Memory B cell (primary cell): ENCODE measurements at regions not wholly inside any gene's neighbourhood (a gene's known extent, or its start where the extent isn't known, plus 50 kb on each side); places are given as distances from the start of the nearest gene placed in this dataset.

Source experiments
- ATAC-seq: fragments of 150-1000 bp; cut with Tn5 transposase; 2 replicates; pipeline ENCODE4 v1.10.0; 2021; ENCODE audit warnings: low read depth, mild to moderate bottlenecking, moderate library complexity
- DNase-seq, 2 donors: peaks; one replicate each; pipeline ENCODE4 v3.0.0; 2022; ENCODE audit warnings: low spot score in 2 of 2
- H3K27ac Mint-ChIP-seq: one replicate; pipeline ENCODE4 v1.8.0; 2022; ENCODE audit warnings: mild to moderate bottlenecking, moderate library complexity, mixed read lengths
- H3K27me3 Mint-ChIP-seq: one replicate; pipeline ENCODE4 v1.8.0; 2022; ENCODE audit warnings: mixed read lengths
- H3K36me3 Mint-ChIP-seq: one replicate; pipeline ENCODE4 v1.8.0; 2022; ENCODE audit warnings: mild to moderate bottlenecking, mixed read lengths
- H3K4me1 Mint-ChIP-seq: one replicate; pipeline ENCODE4 v1.8.0; 2022; ENCODE audit warnings: mixed read lengths
- H3K4me3 Mint-ChIP-seq: one replicate; pipeline ENCODE4 v1.8.0; 2022; ENCODE audit warnings: mild to moderate bottlenecking, moderate library complexity, mixed read lengths
- H3K9me3 Mint-ChIP-seq: one replicate; pipeline ENCODE4 v1.8.0; 2022; ENCODE audit warnings: mixed read lengths

DNA sequence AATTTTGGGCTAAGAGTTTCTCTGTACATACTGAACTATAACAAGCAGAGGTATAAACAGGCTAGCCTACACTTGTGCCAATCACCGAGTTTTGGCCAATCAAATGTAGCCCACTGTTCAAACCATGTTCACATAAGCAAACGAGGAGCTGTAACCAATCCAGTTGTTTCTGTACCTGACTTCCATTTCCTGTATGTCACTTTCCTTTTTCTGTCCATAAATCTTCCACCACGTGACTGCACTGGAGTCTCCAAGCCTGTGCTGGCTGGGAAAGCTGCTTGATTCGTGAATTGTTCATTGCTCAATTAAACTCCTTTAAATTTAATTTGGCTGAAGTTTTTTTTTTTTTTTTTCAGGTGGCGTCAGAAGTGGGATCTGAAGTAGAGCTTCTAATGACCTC, 332.9 kb downstream of the RNF144B start:
- ATAC-seq, result no peak
- H3K9me3 Mint-ChIP-seq, result peaks cover 2% of the 10 kb centered on the region
- no peak overlapping the region for H3K4me3 Mint-ChIP-seq
- no peaks in the 10 kb centered on the region for H3K27me3 Mint-ChIP-seq
- H3K4me1 Mint-ChIP-seq, result no peaks in the 10 kb centered on the region
- no peaks in the 10 kb centered on the region for H3K36me3 Mint-ChIP-seq
- H3K27ac Mint-ChIP-seq, result no peak overlapping the region
- DNase-seq, result no peak

DNA sequence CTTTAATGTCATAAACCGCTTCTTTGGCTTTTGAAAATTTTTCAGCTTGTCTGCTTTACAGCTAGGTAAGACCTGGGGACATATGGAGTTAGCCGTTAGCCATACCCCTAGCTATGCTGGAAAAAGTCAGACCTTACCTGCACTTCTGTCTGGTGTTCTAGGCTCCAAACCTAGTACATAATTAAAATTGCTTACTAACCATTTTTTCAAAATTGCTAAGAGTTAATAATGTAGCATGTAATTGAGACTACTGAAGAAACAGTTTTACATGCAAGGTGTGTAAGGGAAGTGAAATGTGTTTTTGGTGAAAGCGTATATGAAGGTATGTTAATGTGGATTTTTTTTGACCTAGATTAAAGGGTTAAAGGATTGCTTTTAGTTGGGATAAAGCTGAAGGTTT, 336.9 kb downstream of the RNF144B start:
- no peak overlapping the region for H3K4me3 Mint-ChIP-seq
- H3K27ac Mint-ChIP-seq, result no peak overlapping the region
- no peaks in the 10 kb centered on the region for H3K4me1 Mint-ChIP-seq
- ATAC-seq (no peak), DNase-seq (no peak)
- no peaks in the 10 kb centered on the region for H3K36me3 Mint-ChIP-seq
- no peaks in the 10 kb centered on the region for H3K27me3 Mint-ChIP-seq
- H3K9me3 Mint-ChIP-seq, result peaks cover 2% of the 10 kb centered on the region

DNA sequence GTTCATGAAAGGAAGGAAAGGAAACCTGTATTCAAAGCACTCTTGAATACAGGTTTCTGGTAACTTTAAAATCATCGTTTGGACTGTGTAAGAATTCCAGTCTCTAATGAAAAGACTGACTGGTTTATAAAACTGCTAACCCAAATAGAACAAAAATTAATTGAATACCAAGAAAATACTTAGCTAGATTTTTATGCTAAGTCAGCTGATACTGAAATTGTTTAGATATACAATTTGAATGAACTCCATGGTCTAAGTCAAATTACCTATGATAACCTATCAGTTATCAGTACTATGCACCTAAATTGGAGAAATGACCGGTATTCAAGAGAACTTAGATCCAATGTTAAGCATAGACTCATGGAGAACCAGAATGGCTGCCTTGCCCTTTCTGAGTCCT, 338.3 kb downstream of the RNF144B start:
- Mint-ChIP-seq H3K27ac (no peak overlapping the region), H3K4me1 (no peaks in the 10 kb centered on the region), H3K36me3 (no peaks in the 10 kb centered on the region), H3K9me3 (peaks cover 5% of the 10 kb centered on the region), H3K4me3 (no peak overlapping the region), H3K27me3 (no peaks in the 10 kb centered on the region)
- DNase-seq (no peak), ATAC-seq (no peak)

DNA sequence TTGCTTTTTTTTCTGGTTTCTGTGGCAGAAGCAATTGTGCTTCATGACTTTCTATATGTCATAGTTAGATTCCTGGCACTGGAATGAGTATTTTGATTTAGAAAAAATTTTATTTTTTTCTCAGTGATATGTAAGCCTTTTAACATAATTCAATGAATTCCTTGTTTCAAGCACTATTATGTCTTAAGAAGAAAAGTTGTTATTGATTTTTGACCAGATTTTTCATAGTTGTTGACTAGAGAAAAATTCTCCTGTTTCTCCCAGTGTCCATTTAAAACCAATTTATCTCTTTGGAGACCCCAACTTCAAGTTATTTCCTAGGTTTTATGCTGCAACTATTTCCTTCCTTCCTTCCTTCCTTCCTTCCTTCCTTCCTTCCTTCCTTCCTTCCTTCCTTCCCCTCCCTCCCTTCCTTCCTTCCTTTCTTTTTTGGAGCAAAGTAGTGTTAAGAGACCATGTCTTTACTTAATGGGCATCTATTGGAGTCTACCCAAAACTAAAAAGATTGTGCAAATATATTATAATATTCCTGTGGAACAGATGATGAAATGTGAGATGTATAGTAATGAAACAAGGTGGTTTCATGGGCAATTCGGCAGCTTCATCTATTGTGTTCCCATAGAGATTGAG, 346.9 kb downstream of the RNF144B start:
- no peak for DNase-seq
- H3K27ac Mint-ChIP-seq, result no peak overlapping the region
- no peak overlapping the region for H3K4me3 Mint-ChIP-seq
- H3K36me3 Mint-ChIP-seq, result no peaks in the 10 kb centered on the region
- ATAC-seq, result no peak
- peaks cover 12% of the 10 kb centered on the region for H3K9me3 Mint-ChIP-seq
- no peaks in the 10 kb centered on the region for H3K4me1 Mint-ChIP-seq
- no peaks in the 10 kb centered on the region for H3K27me3 Mint-ChIP-seq

DNA sequence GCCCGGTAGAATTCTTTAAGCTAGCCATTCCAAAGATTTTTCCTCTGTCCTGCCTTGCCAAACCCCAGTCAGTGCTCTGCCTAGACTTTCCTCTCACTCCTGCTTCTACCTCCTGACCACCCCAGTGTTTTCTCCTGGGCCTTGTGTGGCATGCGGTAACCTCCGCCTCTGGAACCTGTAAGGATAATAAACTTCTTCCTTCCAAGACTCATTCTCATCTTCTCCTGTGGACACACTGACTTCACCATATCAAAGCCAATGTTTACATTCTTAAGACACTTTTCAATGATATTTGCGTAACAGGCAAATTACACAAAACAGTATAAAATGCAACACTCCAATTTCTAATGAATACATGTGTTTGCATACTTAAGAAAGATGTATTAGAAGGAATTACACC, 354.6 kb downstream of the RNF144B start:
- DNase-seq (no peak), ATAC-seq (no peak)
- H3K36me3 Mint-ChIP-seq, result no peaks in the 10 kb centered on the region
- no peaks in the 10 kb centered on the region for H3K4me1 Mint-ChIP-seq
- H3K27ac Mint-ChIP-seq, result no peak overlapping the region
- no peak overlapping the region for H3K4me3 Mint-ChIP-seq
- H3K27me3 Mint-ChIP-seq, result no peaks in the 10 kb centered on the region
- H3K9me3 Mint-ChIP-seq, result peaks cover 1% of the 10 kb centered on the region

DNA sequence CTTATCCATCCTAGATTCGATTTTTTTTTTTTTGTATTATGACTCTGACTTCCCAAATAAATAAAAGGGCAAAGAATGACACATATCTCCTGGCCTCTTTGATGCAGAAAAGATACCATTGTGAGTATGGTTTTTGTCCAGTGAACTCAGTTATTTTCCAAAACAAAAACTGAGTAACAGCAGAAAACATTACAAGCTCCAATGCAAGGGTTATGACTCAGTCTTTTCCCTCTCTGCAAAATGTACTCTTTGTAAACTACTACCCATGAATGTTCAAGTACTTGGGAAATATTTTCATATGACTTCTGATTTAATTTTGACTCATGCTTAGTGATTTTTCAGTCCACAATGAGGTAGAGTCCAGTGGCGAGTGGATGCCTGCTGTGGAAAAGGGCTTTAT, 355.3 kb downstream of the RNF144B start:
- Mint-ChIP-seq H3K9me3 (peaks cover 1% of the 10 kb centered on the region), H3K27ac (no peak overlapping the region), H3K4me3 (no peak overlapping the region), H3K27me3 (no peaks in the 10 kb centered on the region), H3K36me3 (no peaks in the 10 kb centered on the region), H3K4me1 (no peaks in the 10 kb centered on the region)
- DNase-seq (no peak), ATAC-seq (no peak)

DNA sequence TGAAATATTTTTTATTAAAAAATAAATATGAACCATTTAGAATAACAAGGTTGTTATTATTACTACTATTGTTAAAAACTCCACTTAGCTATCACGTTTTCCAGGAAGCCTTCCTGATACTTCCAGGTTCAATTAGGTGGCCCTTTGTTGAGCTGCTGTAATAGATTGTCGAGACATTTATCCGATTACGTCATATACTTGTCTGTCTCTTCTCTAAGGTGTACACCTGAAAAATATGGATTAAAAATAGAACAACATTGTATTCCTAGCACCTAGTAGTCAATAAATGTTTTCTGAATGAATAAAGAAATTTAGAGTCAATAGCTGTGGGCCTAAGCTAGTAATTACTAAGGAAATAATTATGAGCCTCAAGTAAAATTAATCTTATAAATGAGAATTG, 359.6 kb downstream of the RNF144B start:
- ATAC-seq, result no peak
- no peaks in the 10 kb centered on the region for H3K27me3 Mint-ChIP-seq
- peaks cover 4% of the 10 kb centered on the region for H3K9me3 Mint-ChIP-seq
- no peaks in the 10 kb centered on the region for H3K36me3 Mint-ChIP-seq
- no peak for DNase-seq
- no peaks in the 10 kb centered on the region for H3K4me1 Mint-ChIP-seq
- no peak overlapping the region for H3K4me3 Mint-ChIP-seq
- H3K27ac Mint-ChIP-seq, result no peak overlapping the region

DNA sequence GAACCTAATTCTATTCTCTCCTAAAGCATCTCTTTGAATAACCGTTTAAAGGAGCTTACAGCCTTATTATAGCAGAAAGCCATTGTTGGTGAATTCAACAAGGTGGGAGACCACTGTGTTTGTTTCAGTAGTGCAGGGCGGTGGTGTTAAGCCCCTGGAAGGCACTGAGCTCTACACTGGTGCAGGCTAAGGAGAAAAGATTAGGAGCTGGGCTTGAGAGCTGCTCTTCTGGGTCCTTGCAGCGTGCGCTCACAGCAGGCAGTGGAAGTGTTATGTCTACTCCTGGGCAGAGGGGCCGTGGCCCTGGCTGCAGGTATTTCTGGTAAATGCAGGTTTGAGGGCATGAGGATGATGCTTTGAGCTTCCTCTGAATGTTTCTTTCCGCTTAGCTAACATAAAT, 361.2 kb downstream of the RNF144B start:
- Mint-ChIP-seq H3K4me1 (no peaks in the 10 kb centered on the region), H3K27ac (no peak overlapping the region), H3K9me3 (peaks cover 4% of the 10 kb centered on the region), H3K27me3 (no peaks in the 10 kb centered on the region), H3K4me3 (no peak overlapping the region), H3K36me3 (no peaks in the 10 kb centered on the region)
- DNase-seq, result no peak
- ATAC-seq, result no peak

DNA sequence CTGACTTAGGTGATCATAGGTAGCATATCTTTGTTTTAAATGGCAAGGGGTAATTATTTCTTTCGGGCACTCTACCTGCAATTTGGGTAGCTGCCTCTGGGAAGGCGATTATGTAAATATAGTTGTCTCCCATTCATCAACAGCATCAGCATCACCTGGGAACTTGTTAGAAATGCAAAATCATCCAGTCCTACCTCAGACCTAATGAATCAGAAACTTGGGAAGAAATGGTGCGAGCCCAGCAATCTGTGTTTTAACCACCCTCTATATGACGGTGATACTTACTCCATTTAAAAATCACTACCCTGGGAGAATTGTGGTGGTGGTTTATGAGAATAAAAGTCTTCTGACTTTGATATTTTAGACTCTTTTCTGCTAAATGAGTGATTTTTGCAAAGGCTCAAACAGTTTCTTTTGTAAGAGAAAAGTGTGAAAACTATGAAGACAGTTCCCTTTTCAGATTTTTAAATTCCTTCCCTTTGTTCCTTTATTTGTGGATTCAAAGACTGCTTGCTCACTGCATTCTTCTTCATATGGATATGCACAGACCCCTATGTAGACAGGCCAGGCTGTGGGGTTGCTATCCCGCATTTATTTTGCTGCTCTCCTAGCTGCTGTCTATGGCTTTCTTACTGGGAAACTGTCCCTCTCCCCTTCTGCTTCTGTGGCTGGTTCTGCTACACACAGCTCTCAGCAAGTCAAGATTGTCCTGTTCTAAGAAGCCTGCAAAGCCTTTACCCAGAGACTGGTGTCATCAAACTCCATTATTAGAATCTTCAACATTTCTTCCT, 365.3 kb downstream of the RNF144B start:
- ATAC-seq (no peak), DNase-seq (no peak)
- no peaks in the 10 kb centered on the region for H3K36me3 Mint-ChIP-seq
- H3K4me1 Mint-ChIP-seq, result no peaks in the 10 kb centered on the region
- no peak overlapping the region for H3K27ac Mint-ChIP-seq
- peaks cover 13% of the 10 kb centered on the region for H3K9me3 Mint-ChIP-seq
- no peak overlapping the region for H3K4me3 Mint-ChIP-seq
- no peaks in the 10 kb centered on the region for H3K27me3 Mint-ChIP-seq

DNA sequence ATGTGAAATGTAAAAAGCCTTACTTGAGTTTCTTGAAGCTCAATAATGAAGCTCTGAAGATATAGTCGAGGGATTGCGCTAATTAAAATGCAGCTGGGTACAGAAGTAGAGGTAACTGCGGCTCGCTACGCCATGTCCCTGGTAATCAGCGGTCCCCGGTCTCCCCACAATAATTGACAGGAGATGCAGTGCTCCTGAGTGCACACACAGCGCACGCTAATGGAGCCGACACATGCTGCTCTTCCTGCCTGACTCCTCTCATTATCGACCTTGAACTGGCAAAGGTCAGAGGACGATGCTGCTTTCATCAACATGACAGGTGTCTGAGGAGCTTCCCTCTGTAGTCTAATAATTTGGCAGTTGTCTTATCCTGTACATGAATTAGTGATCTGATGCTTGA, 365.9 kb downstream of the RNF144B start:
- DNase-seq (no peak), ATAC-seq (no peak)
- H3K4me3 Mint-ChIP-seq, result no peak overlapping the region
- H3K27ac Mint-ChIP-seq, result no peak overlapping the region
- no peaks in the 10 kb centered on the region for H3K36me3 Mint-ChIP-seq
- H3K4me1 Mint-ChIP-seq, result no peaks in the 10 kb centered on the region
- H3K27me3 Mint-ChIP-seq, result no peaks in the 10 kb centered on the region
- peaks cover 15% of the 10 kb centered on the region for H3K9me3 Mint-ChIP-seq

DNA sequence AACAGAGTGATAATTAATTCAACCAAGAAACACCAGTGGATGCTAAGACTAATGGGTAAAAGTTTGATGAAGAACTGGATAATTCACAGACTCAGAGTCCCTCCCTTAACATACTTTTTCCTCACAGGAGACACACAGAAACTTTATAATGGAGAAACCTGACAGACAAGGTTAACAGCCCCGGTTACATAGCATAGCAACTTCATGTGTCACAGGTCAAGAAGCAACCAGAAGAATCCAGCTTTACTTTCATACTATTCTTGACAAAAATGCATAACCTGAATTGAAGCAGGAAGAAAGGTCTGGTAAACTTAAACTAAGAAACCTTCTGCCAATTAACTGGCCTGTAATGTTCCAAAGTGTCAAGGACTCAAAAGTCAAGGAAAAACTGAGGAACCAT, 375.9 kb downstream of the RNF144B start:
- DNase-seq (no peak), ATAC-seq (no peak)
- Mint-ChIP-seq H3K27ac (no peak overlapping the region), H3K36me3 (peaks cover 1% of the 10 kb centered on the region), H3K4me3 (no peak overlapping the region), H3K4me1 (no peaks in the 10 kb centered on the region), H3K9me3 (peaks cover 17% of the 10 kb centered on the region), H3K27me3 (no peaks in the 10 kb centered on the region)

DNA sequence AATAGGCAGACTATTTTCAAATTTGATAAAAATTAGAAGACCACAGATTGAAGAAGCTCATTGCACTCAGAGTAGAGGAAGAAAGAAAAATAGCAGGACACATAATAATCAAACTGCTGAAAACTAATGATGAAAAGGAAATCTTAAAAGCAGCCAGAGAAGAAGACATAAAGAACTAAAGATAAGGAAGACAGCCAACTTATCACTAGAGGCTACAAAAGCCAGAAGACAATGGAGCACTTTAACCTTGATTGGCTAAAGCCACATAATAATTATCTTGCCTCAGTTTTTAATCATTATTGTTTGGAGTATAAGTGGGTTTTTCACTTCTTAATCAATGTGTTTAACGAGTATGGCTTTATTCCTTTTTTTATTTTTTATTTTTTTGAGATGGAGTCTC, 397.6 kb downstream of the RNF144B start:
- H3K4me1 Mint-ChIP-seq, result no peaks in the 10 kb centered on the region
- no peak overlapping the region for H3K4me3 Mint-ChIP-seq
- peaks cover 16% of the 10 kb centered on the region for H3K9me3 Mint-ChIP-seq
- no peaks in the 10 kb centered on the region for H3K36me3 Mint-ChIP-seq
- no peaks in the 10 kb centered on the region for H3K27me3 Mint-ChIP-seq
- ATAC-seq (no peak), DNase-seq (no peak)
- no peak overlapping the region for H3K27ac Mint-ChIP-seq

DNA sequence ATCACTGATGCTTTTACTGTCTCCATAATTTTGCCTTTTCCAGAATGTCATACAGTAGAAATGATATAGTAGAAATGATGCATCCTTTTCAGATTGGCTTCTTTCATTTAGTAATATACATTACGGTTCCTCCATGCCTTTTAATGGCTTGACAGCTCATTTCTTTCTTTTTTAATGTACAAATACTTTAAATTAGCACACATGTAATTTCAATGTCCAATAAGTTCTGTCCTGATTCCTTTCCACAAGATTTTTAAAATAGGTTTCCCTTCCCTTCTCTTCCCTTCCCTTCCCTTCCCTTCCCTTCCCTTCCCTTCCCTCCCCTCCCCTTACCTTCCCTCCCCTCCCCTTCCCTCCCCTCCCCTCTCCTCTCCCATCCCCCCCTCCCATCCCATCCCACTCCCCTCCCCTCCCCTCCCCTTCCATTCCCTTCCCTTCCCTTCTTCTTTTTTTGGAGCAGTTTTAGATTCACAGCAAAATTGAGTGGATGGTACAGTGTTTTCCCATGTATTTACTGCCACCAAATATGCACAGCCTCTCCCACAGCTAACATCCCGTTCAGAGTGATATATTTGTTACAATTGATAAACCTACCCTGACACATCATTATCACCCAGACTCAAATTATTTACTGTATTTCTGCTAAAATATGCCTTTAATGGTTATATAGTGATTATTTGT, 398.8 kb downstream of the RNF144B start:
- H3K27ac Mint-ChIP-seq, result no peak overlapping the region
- no peaks in the 10 kb centered on the region for H3K27me3 Mint-ChIP-seq
- no peak overlapping the region for H3K4me3 Mint-ChIP-seq
- DNase-seq, result no peak
- no peak for ATAC-seq
- H3K4me1 Mint-ChIP-seq, result no peaks in the 10 kb centered on the region
- H3K9me3 Mint-ChIP-seq, result peaks cover 16% of the 10 kb centered on the region
- H3K36me3 Mint-ChIP-seq, result no peaks in the 10 kb centered on the region

DNA sequence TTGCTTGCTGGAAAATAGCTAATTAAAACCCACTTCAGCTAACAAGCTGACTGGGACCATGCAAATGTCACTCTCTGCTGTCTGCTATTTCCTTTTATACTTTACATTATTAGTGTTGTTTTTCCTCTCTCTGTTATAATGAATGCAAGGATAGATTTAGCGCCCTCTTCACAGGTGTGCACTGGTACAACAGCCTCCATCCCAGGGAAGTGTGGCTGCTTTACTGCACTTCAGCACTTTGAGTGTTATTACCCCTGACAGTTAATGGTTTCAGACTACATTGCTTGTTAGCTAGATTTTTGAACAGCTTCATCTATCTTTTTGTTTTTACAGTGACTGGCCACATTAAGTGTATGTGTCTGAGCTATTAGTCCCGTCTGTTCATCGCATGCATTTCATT, 405.7 kb downstream of the RNF144B start:
- ATAC-seq, result no peak
- no peak overlapping the region for H3K4me3 Mint-ChIP-seq
- H3K36me3 Mint-ChIP-seq, result peaks cover 4% of the 10 kb centered on the region

More for the DNA sequence above, 405.7 kb downstream of the RNF144B start:
- peaks cover 1% of the 10 kb centered on the region for H3K27me3 Mint-ChIP-seq
- no peaks in the 10 kb centered on the region for H3K4me1 Mint-ChIP-seq
- peaks cover 8% of the 10 kb centered on the region for H3K9me3 Mint-ChIP-seq
- H3K27ac Mint-ChIP-seq, result no peak overlapping the region
- no peak for DNase-seq
